Adipocyte (in vitro differentiated cells): ENCODE measurements at regions not wholly inside any gene's neighbourhood (a gene's known extent, or its start where the extent isn't known, plus 50 kb on each side); places are given as distances from the start of the nearest gene placed in this dataset.

Experiments used
- DNase-seq: peaks from one replicate; pipeline ENCODE4 v3.0.0-alpha.2; 2015; ENCODE audit warnings: low read depth
- H3K27me3 ChIP-seq: replicated peaks from 2 replicates; pipeline ENCODE4 v1.7.0; 2013; ENCODE audit warnings: mild to moderate bottlenecking, low read length, moderate library complexity; ENCODE audit not compliant: control insufficient read depth, insufficient read depth
- H3K36me3 ChIP-seq: 2 replicates; pipeline ENCODE4 v1.7.0; 2013; ENCODE audit warnings: low read length, mild to moderate bottlenecking, moderate library complexity; ENCODE audit not compliant: control insufficient read depth, insufficient read depth, severe bottlenecking
- H3K4me1 ChIP-seq: 2 replicates; pipeline ENCODE4 v1.7.0; 2013; ENCODE audit warnings: mild to moderate bottlenecking, low read length, moderate library complexity; ENCODE audit not compliant: control insufficient read depth, insufficient read depth
- H3K4me3 ChIP-seq: 2 replicates; pipeline ENCODE4 v1.7.0; 2013; ENCODE audit warnings: mild to moderate bottlenecking, low read length, moderate library complexity
- H3K9ac ChIP-seq: 2 replicates; pipeline ENCODE4 v1.7.0; 2013; ENCODE audit warnings: mild to moderate bottlenecking, low read length, moderate library complexity
- H3K9me3 ChIP-seq: 2 replicates; pipeline ENCODE4 v1.7.0; 2013; ENCODE audit warnings: mild to moderate bottlenecking, low read length, moderate library complexity; ENCODE audit not compliant: control insufficient read depth

DNA sequence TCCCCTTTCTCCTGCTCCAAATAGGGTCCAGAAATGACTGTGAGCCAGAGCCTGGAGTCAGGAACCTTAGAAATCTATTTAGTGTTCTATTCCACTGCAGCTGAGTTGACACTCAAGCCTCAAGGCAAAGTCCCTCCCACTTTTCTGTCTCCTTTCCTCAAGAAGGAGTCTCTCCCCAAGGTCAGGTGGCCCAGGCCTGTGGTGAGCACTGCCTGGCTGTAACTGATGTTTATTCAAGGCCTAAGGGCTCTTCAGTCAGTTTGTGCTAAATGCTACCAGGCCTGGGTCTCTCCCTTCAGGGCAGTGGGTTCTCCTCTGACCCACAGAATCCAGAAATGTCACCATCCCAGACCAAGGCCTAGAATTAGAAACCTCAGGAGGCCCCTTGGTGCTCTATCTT, 1042.9 kb upstream of the EPHA7 start:
- no peak for DNase-seq
- H3K4me1 ChIP-seq = no peaks in the 10 kb centered on the region
- H3K9ac ChIP-seq = no peak overlapping the region
- no peak overlapping the region for H3K4me3 ChIP-seq
- H3K9me3 ChIP-seq = peaks cover 2% of the 10 kb centered on the region
- no peaks in the 10 kb centered on the region for H3K36me3 ChIP-seq
- H3K27me3 ChIP-seq = no peaks in the 10 kb centered on the region

- no peaks in the 10 kb centered on the region for H3K4me1 ChIP-seq
- no peak overlapping the region for H3K4me3 ChIP-seq
- H3K9ac ChIP-seq = no peak overlapping the region
- H3K36me3 ChIP-seq = no peaks in the 10 kb centered on the region
- peaks cover 2% of the 10 kb centered on the region for H3K9me3 ChIP-seq
- no peaks in the 10 kb centered on the region for H3K27me3 ChIP-seq
- DNase-seq = no peak
These were observed 1036.9 kb upstream of the EPHA7 start for GRCh38 chr6:94456266-94456665.

DNA sequence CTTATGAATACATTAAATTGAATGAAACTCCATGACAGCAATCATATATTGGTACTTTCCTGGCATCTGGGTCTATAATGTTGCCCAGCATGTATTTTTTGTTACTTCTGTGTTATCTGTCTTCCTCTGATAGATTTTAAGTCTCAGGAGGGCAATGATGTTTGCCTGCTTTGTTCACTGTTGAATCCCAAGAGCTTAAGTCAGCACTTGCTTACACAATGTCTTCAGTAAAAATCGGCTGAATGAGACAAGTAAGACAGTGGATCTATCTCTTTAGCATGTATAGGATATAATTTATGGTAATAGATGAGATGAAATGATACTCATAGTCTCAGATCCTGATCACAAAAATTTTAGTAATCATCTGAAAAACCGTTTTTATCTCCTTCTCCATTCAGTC, 1034.9 kb upstream of the EPHA7 start:
- no peak for DNase-seq
- H3K36me3 ChIP-seq = no peaks in the 10 kb centered on the region

GRCh38 chr6:94446120-94446519, 1026.8 kb upstream of the EPHA7 start:
- Histone ChIP-seq H3K9ac (no peak overlapping the region), H3K9me3 (no peaks in the 10 kb centered on the region), H3K4me1 (no peaks in the 10 kb centered on the region), H3K36me3 (no peaks in the 10 kb centered on the region), H3K4me3 (no peak overlapping the region), H3K27me3 (no peaks in the 10 kb centered on the region)
- no peak for DNase-seq

More for the DNA sequence above, 1034.9 kb upstream of the EPHA7 start:
- no peaks in the 10 kb centered on the region for H3K27me3 ChIP-seq
- no peak overlapping the region for H3K9ac ChIP-seq
- H3K4me3 ChIP-seq = no peak overlapping the region
- no peaks in the 10 kb centered on the region for H3K4me1 ChIP-seq
- H3K9me3 ChIP-seq = no peaks in the 10 kb centered on the region

DNA sequence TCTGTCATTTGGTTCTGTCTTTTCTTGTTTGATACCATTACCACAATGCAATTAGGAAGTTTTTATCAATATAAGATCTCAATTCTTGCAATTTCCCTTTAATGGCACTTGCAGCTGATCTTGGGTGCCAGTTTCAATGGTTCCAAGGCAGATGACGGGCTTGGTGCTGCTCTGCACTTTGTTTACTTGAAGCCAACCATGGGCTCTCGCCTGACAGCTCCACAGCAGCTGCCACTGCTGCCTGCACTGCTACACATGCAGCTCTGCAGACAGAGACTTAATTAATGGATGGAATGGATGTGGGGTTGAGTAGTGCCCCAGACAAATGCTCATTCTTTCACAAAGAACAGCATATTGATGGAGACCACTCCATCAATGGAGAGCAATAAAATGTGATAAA, 1024.3 kb upstream of the EPHA7 start:
- Histone ChIP-seq H3K9me3 (no peaks in the 10 kb centered on the region), H3K36me3 (no peaks in the 10 kb centered on the region), H3K4me3 (no peak overlapping the region)

GRCh38 chr6:94424692-94425091, 1005.3 kb upstream of the EPHA7 start:
- Histone ChIP-seq H3K9me3 (peaks cover 6% of the 10 kb centered on the region), H3K36me3 (no peaks in the 10 kb centered on the region), H3K9ac (no peak overlapping the region), H3K4me1 (no peaks in the 10 kb centered on the region), H3K27me3 (no peaks in the 10 kb centered on the region), H3K4me3 (no peak overlapping the region)
- no peak for DNase-seq

More for the DNA sequence above, 1024.3 kb upstream of the EPHA7 start:
- no peak for DNase-seq
- no peaks in the 10 kb centered on the region for H3K27me3 ChIP-seq
- H3K4me1 ChIP-seq = no peaks in the 10 kb centered on the region
- H3K9ac ChIP-seq = no peak overlapping the region

DNA sequence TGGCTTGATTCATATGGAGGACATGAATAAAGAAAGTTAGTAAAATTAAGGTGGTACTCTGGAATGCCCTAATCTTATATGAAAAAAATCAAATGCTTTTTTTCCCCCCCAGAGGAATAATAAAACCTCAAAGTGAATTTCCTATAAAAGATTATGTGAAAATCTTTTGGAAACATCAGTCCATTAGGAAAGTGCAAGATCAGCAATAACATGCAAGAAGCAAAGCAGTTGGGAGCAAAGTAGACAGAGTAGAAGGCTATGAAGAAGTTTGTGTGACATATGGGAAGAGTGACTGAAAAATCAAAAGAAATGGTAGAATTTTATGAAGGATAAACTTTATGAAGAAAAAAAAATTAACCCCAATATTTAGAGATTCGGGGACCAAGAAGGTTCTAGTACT, 998.0 kb upstream of the EPHA7 start:
- H3K9me3 ChIP-seq = no peaks in the 10 kb centered on the region
- no peak overlapping the region for H3K4me3 ChIP-seq
- H3K27me3 ChIP-seq = no peaks in the 10 kb centered on the region
- no peak for DNase-seq
- H3K9ac ChIP-seq = no peak overlapping the region
- no peaks in the 10 kb centered on the region for H3K36me3 ChIP-seq
- H3K4me1 ChIP-seq = no peaks in the 10 kb centered on the region

DNA sequence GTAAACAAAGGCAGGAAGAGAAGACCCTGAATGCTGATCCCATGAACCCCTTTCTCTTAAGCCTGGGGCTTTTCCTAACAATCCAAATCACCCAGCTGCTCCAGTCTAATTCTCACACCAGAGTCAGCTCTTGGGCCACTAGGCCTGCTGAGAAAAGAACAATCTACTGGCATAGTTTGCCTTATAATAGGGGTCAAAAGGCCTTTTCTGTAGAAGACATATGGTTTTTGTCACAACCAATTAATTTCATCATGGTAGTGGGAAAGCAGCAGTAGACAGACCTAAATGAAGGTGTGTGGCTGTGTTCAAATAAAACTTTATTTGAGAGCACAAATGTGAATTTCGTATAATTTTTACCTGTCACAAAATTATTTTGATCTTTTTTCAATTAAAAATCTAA, 994.7 kb upstream of the EPHA7 start:
- Histone ChIP-seq H3K36me3 (no peaks in the 10 kb centered on the region), H3K9ac (no peak overlapping the region), H3K4me1 (no peaks in the 10 kb centered on the region), H3K27me3 (no peaks in the 10 kb centered on the region), H3K4me3 (no peak overlapping the region), H3K9me3 (no peaks in the 10 kb centered on the region)
- no peak for DNase-seq

GRCh38 chr6:94401311-94401710, 982.0 kb upstream of the EPHA7 start:
- Histone ChIP-seq H3K9ac (no peak overlapping the region), H3K36me3 (no peaks in the 10 kb centered on the region), H3K27me3 (no peaks in the 10 kb centered on the region), H3K9me3 (no peaks in the 10 kb centered on the region), H3K4me1 (no peaks in the 10 kb centered on the region), H3K4me3 (no peak overlapping the region)
- no peak for DNase-seq

- H3K9ac ChIP-seq = no peak overlapping the region
- no peaks in the 10 kb centered on the region for H3K36me3 ChIP-seq
- DNase-seq = no peak
- no peaks in the 10 kb centered on the region for H3K9me3 ChIP-seq
- no peaks in the 10 kb centered on the region for H3K4me1 ChIP-seq
- no peak overlapping the region for H3K4me3 ChIP-seq
- no peaks in the 10 kb centered on the region for H3K27me3 ChIP-seq
These were observed 975.5 kb upstream of the EPHA7 start for GRCh38 chr6:94394822-94395221.

DNA sequence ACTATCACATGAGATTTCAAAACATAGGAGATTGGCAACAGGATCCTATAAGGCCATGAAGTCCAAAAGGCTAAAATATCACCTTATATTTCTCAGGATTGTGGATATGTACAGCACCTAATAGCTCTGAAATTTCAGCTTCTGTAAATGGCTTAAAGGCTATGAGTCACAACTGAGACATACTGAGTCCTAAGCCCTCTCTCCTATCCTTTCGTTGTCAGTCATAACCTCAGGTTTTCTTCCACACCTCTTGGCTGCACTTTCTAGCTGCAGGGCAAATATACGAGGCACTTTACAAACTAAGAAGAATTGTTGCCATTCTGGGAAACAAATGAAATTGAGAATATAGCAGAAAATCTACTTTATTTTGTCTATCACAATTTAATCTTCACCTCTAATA, 969.9 kb upstream of the EPHA7 start:
- no peak overlapping the region for H3K9ac ChIP-seq
- no peaks in the 10 kb centered on the region for H3K4me1 ChIP-seq
- no peaks in the 10 kb centered on the region for H3K27me3 ChIP-seq
- H3K4me3 ChIP-seq = no peak overlapping the region
- H3K9me3 ChIP-seq = no peaks in the 10 kb centered on the region
- DNase-seq = no peak
- H3K36me3 ChIP-seq = no peaks in the 10 kb centered on the region

GRCh38 chr6:94377835-94378234, 958.5 kb upstream of the EPHA7 start:
- no peaks in the 10 kb centered on the region for H3K9me3 ChIP-seq
- no peaks in the 10 kb centered on the region for H3K27me3 ChIP-seq
- H3K4me3 ChIP-seq = no peak overlapping the region
- H3K9ac ChIP-seq = no peak overlapping the region
- no peaks in the 10 kb centered on the region for H3K4me1 ChIP-seq
- H3K36me3 ChIP-seq = no peaks in the 10 kb centered on the region
- no peak for DNase-seq
